GM12878 (cell line): ENCODE measurements at regions not wholly inside any gene's neighbourhood (a gene's known extent, or its start where the extent isn't known, plus 50 kb on each side); places are given as distances from the start of the nearest gene placed in this dataset.

Experiments
- ATAC-seq: fragments of 200-7000 bp; cut with Tn5 transposase; 3 replicates; pipeline ENCODE4 v1.9.1; 2020; ENCODE audit warnings: mild to moderate bottlenecking, moderate library complexity
- BruUV-seq: library from RNA; stranded (reverse); fragments of 400-500 nt; replicated peaks from 2 replicates; lab custom pipeline; 2021; lab: Mats Ljungman, UMichigan
- CTCF ChIA-PET: fragments of 300-600 bp; sonication (Branson Sonifier 250); formaldehyde crosslinking; extraction: SDS; loops from one replicate; lab custom pipeline; 2021; ENCODE audit warnings: inconsistent platforms; lab: Yijun Ruan, JAX
- POLR2A ChIA-PET: fragments of 350-600 bp; formaldehyde crosslinking; extraction: SDS; loops from one replicate; lab custom pipeline; 2021; ENCODE audit warnings: inconsistent platforms; lab: Charles Lee
- RAD21 ChIA-PET: fragments of 300-600 bp; sonication (Branson Sonifier 250); formaldehyde crosslinking; loops from one replicate; lab custom pipeline; 2023; ENCODE audit warnings: antibody characterized with exemption; ENCODE audit not compliant: unreplicated experiment; lab: Charles Lee
- SMC1A ChIA-PET: fragments of 300-600 bp; sonication (Branson Sonifier 250); formaldehyde crosslinking; loops from one replicate; lab custom pipeline; 2023; ENCODE audit not compliant: unreplicated experiment, uncharacterized antibody; lab: Charles Lee
- DNase-seq: peaks from one replicate; pipeline ENCODE4 v3.0.0-alpha.2; 2011; ENCODE audit warnings: low read depth, low spot score
- FAIRE-seq: peaks from 3 replicates; lab custom pipeline; 2011; peaks lifted over from hg19 to GRCh38; lab: Jason Lieb, UNC
- H2AFZ ChIP-seq: 2 replicates; pipeline ENCODE4 v1.6.0; 2011; ENCODE audit warnings: low read depth, low read length, control low read depth; ENCODE audit not compliant: control insufficient read depth
- H3K27ac ChIP-seq: 2 replicates; pipeline ENCODE4 v1.5.1; 2011; ENCODE audit warnings: control low read depth; ENCODE audit not compliant: control insufficient read depth, insufficient read depth
- H3K27me3 ChIP-seq, 2 experiments: replicated peaks in 1 of 2; 2 replicates each; pipeline versions ENCODE4 v1.6.0 to v1.6.1; 2011; ENCODE audit warnings: low read length in 1 of 2; ENCODE audit not compliant: control insufficient read depth in 2 of 2, insufficient read depth in 2 of 2
- H3K36me3 ChIP-seq, 2 experiments: 2 replicates each; pipeline ENCODE4 v1.5.1; 2011; ENCODE audit warnings: low read length in 1 of 2; ENCODE audit not compliant: control insufficient read depth in 2 of 2, insufficient read depth in 2 of 2
- H3K4me1 ChIP-seq: 2 replicates; pipeline ENCODE4 v1.6.1; 2011; ENCODE audit warnings: mild to moderate bottlenecking, low read length, moderate library complexity, mixed read lengths; ENCODE audit not compliant: control insufficient read depth, insufficient read depth
- H3K4me2 ChIP-seq: 2 replicates; pipeline ENCODE4 v1.6.0; 2011; ENCODE audit warnings: control low read depth; ENCODE audit not compliant: control insufficient read depth, insufficient read depth
- H3K4me3 ChIP-seq: fragments of 200-600 bp; sonication (generic); 2 replicates; pipeline ENCODE4 v1.5.1; 2016
- H3K79me2 ChIP-seq: 2 replicates; pipeline ENCODE4 v1.6.0; 2011; ENCODE audit warnings: low read length; ENCODE audit not compliant: control insufficient read depth, insufficient read depth
- H3K9ac ChIP-seq: 2 replicates; pipeline ENCODE4 v1.8.0; 2011; ENCODE audit warnings: low read length, control low read depth, mixed read lengths; ENCODE audit not compliant: control insufficient read depth, insufficient read depth
- H3K9me3 ChIP-seq: replicated peaks from 3 replicates; pipeline ENCODE4 v1.5.1; 2011; ENCODE audit warnings: mild to moderate bottlenecking, low read length; ENCODE audit not compliant: control insufficient read depth, insufficient read depth
- H4K20me1 ChIP-seq: 2 replicates; pipeline ENCODE4 v1.6.0; 2011; ENCODE audit not compliant: control insufficient read depth, insufficient read depth
- ATF3 ChIP-seq: IDR thresholded peaks from 2 replicates; pipeline ENCODE4 v1.6.1; 2011; ENCODE audit warnings: low read depth, mild to moderate bottlenecking, low read length, moderate library complexity, borderline replicate concordance; ENCODE audit errors: extremely low read depth
- BCL11A ChIP-seq: IDR thresholded peaks from 2 replicates; pipeline ENCODE4 v1.6.1; 2011; ENCODE audit warnings: low read depth, low read length
- CTCF ChIP-seq, 3 experiments: IDR thresholded peaks in 2 of 3; conservative IDR thresholded peaks in 1 of 3; 2 replicates each; pipeline ENCODE4 v1.5.1; 2011; ENCODE audit warnings: low read depth in 3 of 3, low read length in 3 of 3, mild to moderate bottlenecking in 3 of 3, control low read depth in 2 of 3, moderate library complexity in 2 of 3, inconsistent platforms in 1 of 3, mixed read lengths in 1 of 3; ENCODE audit not compliant: control insufficient read depth in 2 of 3, insufficient read depth in 1 of 3; ENCODE audit errors: extremely low read depth in 1 of 3
- E2F8 ChIP-seq: fragments of 450-650 bp; IDR thresholded peaks from 2 replicates; pipeline ENCODE4 v1.6.1; 2018; ENCODE audit warnings: mild to moderate bottlenecking, low read depth, moderate library complexity; ENCODE audit not compliant: partially characterized antibody
- EP300 ChIP-seq, 2 experiments: fragments of 150-350 bp in 1 of 2; IDR thresholded peaks; 2 replicates each; pipeline ENCODE4 v1.6.1; 2011 to 2012; ENCODE audit warnings: low read depth in 2 of 2, low read length in 2 of 2, borderline replicate concordance in 1 of 2, improper control_type of control experiment in 1 of 2, inconsistent platforms in 1 of 2; ENCODE audit not compliant: control insufficient read depth in 1 of 2
- FOS ChIP-seq: IDR thresholded peaks from 3 replicates; pipeline ENCODE4 v1.6.1; 2011; ENCODE audit warnings: borderline replicate concordance; ENCODE audit not compliant: insufficient read length; ENCODE audit errors: extremely low read depth
- HDAC6 ChIP-seq: fragments of 200-600 bp; sonication (generic); IDR thresholded peaks from one replicate; pipeline ENCODE4 v1.8.0; 2017; ENCODE audit warnings: antibody characterized with exemption; ENCODE audit not compliant: unreplicated experiment
- IRF3 ChIP-seq: fragments of 450-650 bp; IDR thresholded peaks from 2 replicates; pipeline ENCODE4 v1.6.1; 2014; ENCODE audit warnings: mild to moderate bottlenecking
- KLF5 ChIP-seq: fragments of 450-650 bp; IDR thresholded peaks from 2 replicates; pipeline ENCODE4 v1.6.1; 2014; ENCODE audit warnings: mild to moderate bottlenecking; ENCODE audit not compliant: partially characterized antibody
- NR2F1 ChIP-seq: fragments of 450-650 bp; conservative IDR thresholded peaks from 2 replicates; pipeline ENCODE4 v1.6.1; 2017; ENCODE audit warnings: mild to moderate bottlenecking
- SMARCA5 ChIP-seq: fragments of 450-650 bp; IDR thresholded peaks from 2 replicates; pipeline ENCODE4 v1.6.1; 2017; ENCODE audit warnings: mild to moderate bottlenecking
- SPI1 ChIP-seq: IDR thresholded peaks from 2 replicates; pipeline ENCODE4 v1.6.1; 2011; ENCODE audit warnings: low read depth, mild to moderate bottlenecking, low read length, moderate library complexity, borderline replicate concordance; ENCODE audit not compliant: insufficient read depth
- TBL1XR1 ChIP-seq: IDR thresholded peaks from 2 replicates; pipeline ENCODE4 v1.6.1; 2012; ENCODE audit warnings: low read depth, low read length, improper control_type of control experiment
- TCF12 ChIP-seq: IDR thresholded peaks from 2 replicates; pipeline ENCODE4 v1.6.1; 2011; ENCODE audit warnings: low read depth, mild to moderate bottlenecking, low read length
- WGBS: methylation state at CpG from one replicate; pipeline ENCODE4 v1.1.6; 2016; ENCODE audit warnings: low lambda C conversion rate; ENCODE audit not compliant: insufficient replicate concordance, insufficient coverage; ENCODE audit errors: missing lambda C conversion rate; 5-methylcytosine and 5-hydroxymethylcytosine counted together
- in situ Hi-C: fragments of 300-500 bp; cut with MboI; formaldehyde crosslinking; loops from 9 replicates; pipeline ENCODE4 v1.14.3; 2018; ENCODE audit warnings: mixed read lengths
- intact Hi-C: fragments of 100-400 bp; cut with micrococcal nuclease; formaldehyde crosslinking; loops from one replicate; pipeline ENCODE4 v1.14.2; 2022; ENCODE audit not compliant: unreplicated experiment

GRCh38 chr6:21710216-21710615 lies 116.7 kb downstream of the SOX4 start (continued):
- TF ChIP-seq NR2F1 (no peak), TBL1XR1 (no peak), KLF5 (no peak), E2F8 (no peak)

GRCh38 chr6:21710908-21711627 lies 117.5 kb downstream of the SOX4 start:
- no peak overlapping the region for H3K9ac ChIP-seq
- POLR2A ChIA-PET: no interaction called here
- H3K4me3 ChIP-seq: no peak overlapping the region
- no peak overlapping the region for H3K27ac ChIP-seq
- SMC1A ChIA-PET: no interaction called here
- ATAC-seq: no peak
- RAD21 ChIA-PET: no interaction called here
- no TSS peak for BruUV-seq
- no peaks in the 10 kb centered on the region for H3K9me3 ChIP-seq
- no peaks in the 10 kb centered on the region for H4K20me1 ChIP-seq
- no peaks in the 10 kb centered on the region for H3K27me3 ChIP-seq
- FAIRE-seq: no peak
- DNase-seq: no peak
- WGBS: 22% methylated on average over 7 of the region's 7 CpGs
- no peaks in the 10 kb centered on the region for H3K36me3 ChIP-seq
- H3K4me1 ChIP-seq: no peaks in the 10 kb centered on the region
- in situ Hi-C loops (no loop called here), intact Hi-C loops (no loop called here)
- CTCF ChIA-PET: no interaction called here
- no peak overlapping the region for H3K4me2 ChIP-seq
- H3K79me2 ChIP-seq: no peaks in the 10 kb centered on the region
- H2AFZ ChIP-seq: no peak overlapping the region
- TF ChIP-seq IRF3: no peak
- TF ChIP-seq TCF12: no peak
- TF ChIP-seq FOS: no peak
- TF ChIP-seq SMARCA5: no peak
- no peak for TF ChIP-seq CTCF (IDR thresholded peaks at IDR 0.05 in 2 of 3, conservative IDR thresholded peaks at IDR 0.05 in 1 of 3; ENCODE audit: control insufficient read depth in 2 of 3, extremely low read depth in 1 of 3, insufficient read depth in 1 of 3, low read depth in 3 of 3, low read length in 3 of 3)
- no peak for TF ChIP-seq BCL11A
- no peak for TF ChIP-seq HDAC6
- TF ChIP-seq SPI1: no peak
- no peak for TF ChIP-seq ATF3
- no peak for TF ChIP-seq EP300 (IDR thresholded peaks at IDR 0.05; ENCODE audit: borderline replicate concordance in 1 of 2, control insufficient read depth in 1 of 2, low read depth in 2 of 2, low read length in 2 of 2)
